DOHH2 (cell line): ENCODE measurements at regions not wholly inside any gene's neighbourhood (a gene's known extent, or its start where the extent isn't known, plus 50 kb on each side); places are given as distances from the start of the nearest gene placed in this dataset.

Experiments used
- EZH2phosphoT487 ChIP-seq: fragments of 200-600 bp; sonication (generic); IDR thresholded peaks from 2 replicates; pipeline ENCODE4 v1.6.1; 2017; ENCODE audit warnings: borderline replicate concordance, mild to moderate bottlenecking, antibody characterized with exemption, low read length, moderate library complexity, mixed read lengths
- TF ChIP-seq, protein P1 (sequence below): fragments of 200-600 bp; sonication (generic); IDR thresholded peaks from one replicate; pipeline ENCODE4 v1.5.1; 2014; ENCODE audit warnings: antibody characterized with exemption, mild to moderate bottlenecking, low read depth, low read length; ENCODE audit not compliant: poor library complexity, severe bottlenecking

DNA sequence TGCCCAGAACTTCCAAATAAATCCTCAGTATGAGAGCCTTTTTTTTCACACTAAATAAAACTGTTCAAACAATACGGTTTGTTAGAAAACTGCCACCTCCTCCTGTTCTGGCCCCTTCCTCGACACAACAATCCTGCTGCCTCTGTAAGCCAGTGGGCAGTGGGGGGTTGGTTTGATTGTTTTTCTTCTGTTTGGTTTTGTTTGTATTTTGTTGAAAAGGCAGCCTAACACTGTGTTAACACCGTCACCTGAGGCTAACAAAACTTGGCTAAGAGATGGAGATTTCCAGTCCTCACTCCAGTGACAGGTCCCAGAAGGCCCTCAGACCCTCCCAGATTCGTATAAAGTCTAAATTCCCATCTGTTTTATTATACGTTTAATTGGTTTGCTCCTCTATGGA lies 402.1 kb downstream of the ZNF521 start:
- TF ChIP-seq, protein P1, sequence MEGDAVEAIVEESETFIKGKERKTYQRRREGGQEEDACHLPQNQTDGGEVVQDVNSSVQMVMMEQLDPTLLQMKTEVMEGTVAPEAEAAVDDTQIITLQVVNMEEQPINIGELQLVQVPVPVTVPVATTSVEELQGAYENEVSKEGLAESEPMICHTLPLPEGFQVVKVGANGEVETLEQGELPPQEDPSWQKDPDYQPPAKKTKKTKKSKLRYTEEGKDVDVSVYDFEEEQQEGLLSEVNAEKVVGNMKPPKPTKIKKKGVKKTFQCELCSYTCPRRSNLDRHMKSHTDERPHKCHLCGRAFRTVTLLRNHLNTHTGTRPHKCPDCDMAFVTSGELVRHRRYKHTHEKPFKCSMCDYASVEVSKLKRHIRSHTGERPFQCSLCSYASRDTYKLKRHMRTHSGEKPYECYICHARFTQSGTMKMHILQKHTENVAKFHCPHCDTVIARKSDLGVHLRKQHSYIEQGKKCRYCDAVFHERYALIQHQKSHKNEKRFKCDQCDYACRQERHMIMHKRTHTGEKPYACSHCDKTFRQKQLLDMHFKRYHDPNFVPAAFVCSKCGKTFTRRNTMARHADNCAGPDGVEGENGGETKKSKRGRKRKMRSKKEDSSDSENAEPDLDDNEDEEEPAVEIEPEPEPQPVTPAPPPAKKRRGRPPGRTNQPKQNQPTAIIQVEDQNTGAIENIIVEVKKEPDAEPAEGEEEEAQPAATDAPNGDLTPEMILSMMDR = no peak
- TF ChIP-seq EZH2phosphoT487 = no peak
